GM21619 (cell line): ENCODE measurements at regions not wholly inside any gene's neighbourhood (a gene's known extent, or its start where the extent isn't known, plus 50 kb on each side); places are given as distances from the start of the nearest gene placed in this dataset.

ENCODE experiments used
- ATAC-seq: cut with Tn5 transposase; IDR thresholded peaks from one replicate; pipeline ENCODE4 v1.9.1; 2021; ENCODE audit not compliant: unreplicated experiment

DNA sequence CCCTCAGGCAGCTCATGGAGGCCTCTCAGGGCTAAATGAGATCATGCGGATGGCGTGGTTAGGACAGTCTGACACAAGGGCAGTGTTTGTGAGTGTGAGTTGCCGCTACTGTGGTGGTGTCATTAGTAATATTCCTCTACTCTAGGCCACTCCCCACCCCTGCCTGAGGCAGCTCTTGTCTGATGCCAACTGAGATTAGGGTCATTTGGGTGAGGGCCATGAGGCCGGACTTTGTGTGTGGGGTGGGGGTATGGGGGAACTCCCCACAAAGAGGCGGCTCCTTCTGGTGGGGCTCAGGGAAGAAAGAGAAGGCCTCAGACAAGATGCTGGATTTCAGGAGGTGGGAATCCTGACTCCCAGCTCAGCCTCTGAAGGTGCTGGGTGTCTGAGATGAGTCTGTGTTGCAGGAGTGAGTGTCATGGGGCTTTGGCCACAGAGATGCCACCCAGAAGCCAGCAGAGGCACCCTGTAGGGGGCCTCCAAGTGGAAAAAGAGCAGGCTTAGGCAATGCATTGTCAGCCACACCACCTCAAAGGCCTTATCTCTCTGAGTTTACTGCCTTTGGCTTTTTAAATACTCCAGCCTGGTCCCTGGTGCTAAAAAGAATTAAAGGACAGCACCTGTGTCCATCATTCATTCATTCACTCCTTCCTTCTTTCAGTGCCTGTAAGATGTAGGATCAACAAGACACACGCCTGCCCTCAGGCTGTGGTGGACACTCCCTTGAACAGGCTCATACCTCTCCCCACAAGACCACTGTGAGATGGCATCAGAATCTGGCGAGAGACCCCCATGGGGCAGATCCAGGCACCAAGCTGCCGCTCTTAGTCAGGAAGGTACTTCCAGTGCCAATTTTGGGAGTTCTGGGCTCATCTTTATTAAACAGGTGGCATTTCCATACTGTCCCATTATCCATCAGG is 175.2 kb downstream of the MRPL14 start:
- ATAC-seq, result no peak

DNA sequence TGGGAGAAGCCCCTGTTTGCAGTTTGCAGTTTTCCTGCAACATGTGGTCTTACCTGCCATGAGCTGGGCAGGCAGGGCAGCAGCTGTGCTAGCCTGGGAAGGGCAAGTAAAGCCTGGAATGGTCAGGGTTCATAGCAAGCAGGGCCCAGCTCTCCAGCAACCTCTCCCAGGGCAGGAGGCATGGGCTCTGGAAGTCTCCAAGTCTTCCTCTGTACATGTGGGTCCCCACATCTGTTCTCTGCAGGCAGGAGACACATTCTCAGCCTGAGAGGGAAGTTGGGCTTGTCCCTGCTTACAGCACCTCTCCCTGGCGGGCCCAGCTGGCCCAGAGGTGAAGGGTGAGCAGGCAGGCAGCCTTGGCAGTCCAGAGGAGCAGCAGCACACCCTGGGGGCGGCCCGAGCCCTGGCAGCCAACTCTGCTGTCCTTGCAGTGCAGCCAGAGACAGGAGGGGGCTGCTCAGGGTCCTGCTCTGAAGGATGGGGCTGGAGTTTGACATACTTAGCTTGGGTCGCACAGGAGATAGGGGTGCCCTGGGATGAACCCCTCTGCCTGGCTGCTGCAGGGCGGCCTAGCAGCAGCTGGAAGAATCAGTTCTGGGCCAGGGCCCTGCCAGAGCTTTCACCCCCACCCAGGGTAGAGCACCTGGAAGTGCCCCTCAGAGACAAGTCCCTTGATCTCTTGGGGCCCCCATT is 176.0 kb downstream of the MRPL14 start:
- ATAC-seq, result no peak

DNA sequence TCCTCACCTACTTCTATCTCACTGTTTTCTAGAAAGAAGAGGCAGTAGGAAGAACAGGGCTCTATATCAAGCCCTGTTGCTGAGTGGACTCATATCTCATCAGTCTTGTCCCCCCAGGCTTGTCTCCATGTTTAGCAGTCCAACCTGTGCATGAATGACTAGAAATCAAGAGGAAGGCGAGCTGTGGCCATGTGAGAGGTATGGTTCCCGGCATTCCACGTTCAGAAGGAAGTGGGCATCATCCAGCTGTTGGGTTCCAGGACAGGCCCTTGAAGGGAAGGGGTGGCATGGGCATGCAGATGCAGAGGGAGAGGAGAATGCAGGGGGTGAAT is 176.6 kb downstream of the MRPL14 start:
- ATAC-seq, result no peak

DNA sequence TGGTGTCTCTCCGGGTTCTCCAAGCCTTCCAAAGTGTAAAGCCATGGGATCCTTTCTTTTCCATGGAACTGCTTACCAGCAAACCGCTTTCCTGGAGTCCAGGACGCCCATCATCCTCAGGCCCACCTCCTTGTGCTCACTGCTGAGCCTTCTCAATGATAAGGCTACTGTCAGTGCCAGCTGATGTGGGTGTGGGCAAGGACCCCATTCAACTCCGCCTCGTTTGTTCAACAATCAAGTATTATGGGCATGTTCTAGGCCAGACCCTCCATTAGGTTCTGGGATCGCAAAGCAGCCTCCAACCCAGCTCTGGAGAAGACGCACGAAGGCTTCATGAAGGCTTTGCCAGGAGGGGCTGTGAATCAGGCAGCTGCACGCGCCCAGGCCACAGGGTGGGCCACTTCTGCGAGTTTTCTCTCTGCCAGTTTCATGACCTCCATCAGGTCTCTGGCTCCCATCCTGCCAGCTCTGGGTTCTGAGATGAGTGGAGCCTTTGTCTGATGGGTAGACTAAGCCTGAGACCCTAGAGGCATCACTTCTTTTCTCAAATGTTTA is 177.1 kb downstream of the MRPL14 start:
- no peak for ATAC-seq

DNA sequence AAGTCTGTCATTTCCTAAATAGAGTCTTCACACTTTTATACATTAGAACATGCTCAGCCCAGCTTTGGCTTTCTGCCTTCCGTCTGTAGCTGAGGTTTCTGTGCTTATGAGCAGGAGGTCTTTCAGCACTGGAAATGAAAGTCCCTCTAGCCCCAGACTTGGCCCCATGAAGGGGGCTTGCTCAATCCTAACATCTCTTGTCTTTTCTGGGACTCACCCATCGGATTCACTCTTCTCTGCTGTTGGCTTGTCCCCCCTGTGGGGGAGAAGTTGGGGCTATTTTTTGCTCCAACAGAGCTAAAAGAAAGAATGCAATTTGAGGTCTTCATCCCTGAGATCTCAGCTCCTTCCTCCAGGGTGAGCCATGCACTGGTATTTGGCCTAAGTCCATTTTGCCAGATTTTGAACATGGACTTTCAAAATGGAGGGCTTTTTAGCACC is 177.7 kb downstream of the MRPL14 start:
- ATAC-seq, result no peak

DNA sequence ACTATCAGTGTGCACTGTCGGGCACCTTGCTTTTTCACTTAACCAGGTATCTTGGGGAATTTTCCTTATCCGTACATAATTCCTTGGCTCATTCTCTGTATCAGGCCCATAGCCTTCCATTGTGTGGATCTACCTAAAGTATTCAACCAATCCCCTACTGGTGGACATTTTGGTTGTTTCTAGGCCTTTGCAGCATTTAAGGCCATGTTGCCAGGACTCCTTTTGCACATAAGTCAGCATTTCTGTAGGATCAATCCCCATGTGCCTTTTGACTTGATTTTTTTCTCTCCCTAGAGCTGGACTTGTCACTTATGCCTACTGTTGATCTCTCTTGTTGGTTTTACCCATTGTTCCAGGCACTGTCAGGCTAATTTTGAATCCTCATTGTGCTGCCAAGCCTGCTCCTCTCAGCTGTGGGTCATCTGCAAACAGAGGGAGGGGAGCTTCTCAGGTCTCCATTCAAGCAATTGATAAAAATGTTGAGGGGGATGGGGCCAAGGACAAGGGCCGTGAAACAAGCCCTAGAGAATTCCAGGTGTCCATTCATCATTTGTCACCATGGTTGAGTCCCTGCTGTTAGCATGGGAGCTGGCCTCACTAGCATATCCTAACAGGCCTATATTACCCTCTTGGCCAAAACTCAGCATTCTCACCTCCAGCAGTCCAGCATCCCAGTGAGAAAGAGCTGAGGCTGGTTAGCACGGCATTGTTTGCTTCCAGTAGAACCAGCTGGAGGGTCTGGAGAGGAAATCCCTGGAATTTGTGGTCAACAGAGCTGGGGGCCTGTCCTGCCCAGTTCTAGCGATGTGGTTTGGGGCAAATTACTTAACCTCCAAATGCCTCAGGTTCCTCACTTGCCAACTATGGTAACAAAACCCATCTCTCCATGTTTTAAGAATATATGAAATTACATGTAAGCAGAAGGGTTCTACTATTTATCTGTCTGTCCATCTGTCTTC is 178.4 kb downstream of the MRPL14 start:
- no peak for ATAC-seq

DNA sequence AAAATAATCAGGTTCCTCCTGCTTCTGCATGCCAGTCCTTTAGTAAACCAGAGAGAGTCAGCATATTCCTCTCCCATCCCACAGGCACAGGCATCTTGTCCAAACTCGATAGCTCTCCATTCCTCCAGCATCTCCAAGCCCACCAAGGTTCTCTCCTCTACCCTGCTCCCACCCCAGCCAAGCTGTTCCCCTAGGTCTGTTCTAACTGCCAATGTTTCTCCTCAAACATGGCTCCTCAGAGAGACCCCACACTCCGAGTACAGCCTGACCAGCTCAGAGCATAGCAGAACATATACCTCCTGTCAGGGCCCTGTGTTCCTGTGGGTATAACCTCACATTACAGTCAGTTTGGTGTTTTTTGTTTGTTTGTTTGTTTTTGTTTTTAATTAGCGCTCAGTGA is 177.8 kb downstream of the VEGFA start:
- ATAC-seq, result no peak

DNA sequence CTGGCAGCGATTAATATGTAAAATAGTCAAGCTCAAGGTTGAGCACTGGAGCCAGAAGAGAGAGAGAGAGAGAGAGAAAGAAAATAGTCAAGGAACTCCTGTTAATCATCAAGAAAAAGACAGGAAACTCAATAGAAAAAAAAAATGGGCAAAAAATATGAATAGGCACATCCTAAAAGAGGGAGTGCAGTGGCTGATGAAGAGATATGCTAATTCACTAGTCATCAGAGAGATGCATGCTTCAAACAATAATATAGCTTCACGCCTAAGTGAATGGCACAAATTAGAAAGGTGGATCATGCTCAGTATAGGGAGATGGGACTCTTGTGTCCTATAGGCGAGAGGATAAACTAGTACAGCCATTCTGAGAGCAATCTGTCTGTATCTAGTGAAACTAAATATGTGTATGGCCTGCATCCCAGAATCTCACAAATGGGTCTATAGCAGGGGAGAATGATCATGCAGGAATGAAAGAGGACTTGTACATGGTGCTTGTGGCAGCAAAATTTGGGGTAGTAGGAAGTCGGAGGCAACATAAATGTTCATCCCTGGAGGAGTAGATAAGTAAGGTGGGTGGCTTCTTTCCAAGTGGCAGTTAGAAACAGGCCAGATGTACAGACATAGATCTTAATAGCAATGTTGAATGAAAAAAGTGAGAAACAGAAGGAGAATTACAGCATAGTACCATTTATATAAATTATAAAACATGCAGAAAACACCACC is 176.8 kb downstream of the VEGFA start:
- ATAC-seq, result no peak

DNA sequence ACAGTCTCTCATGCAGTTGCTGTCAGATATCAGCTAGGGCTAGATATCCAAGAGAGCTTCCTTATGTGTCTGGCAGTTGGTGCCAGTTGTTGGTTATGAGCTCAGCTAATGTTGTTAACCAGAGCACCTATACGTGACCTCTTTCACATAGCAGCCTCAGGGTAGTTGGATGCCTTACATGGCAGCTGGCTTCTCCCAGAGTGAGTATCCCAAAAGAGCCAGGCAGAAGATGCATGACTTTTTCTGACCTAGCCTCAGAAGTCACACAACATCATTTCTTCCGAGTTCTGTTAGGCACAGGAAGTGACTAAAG is 175.7 kb downstream of the VEGFA start:
- no peak for ATAC-seq

DNA sequence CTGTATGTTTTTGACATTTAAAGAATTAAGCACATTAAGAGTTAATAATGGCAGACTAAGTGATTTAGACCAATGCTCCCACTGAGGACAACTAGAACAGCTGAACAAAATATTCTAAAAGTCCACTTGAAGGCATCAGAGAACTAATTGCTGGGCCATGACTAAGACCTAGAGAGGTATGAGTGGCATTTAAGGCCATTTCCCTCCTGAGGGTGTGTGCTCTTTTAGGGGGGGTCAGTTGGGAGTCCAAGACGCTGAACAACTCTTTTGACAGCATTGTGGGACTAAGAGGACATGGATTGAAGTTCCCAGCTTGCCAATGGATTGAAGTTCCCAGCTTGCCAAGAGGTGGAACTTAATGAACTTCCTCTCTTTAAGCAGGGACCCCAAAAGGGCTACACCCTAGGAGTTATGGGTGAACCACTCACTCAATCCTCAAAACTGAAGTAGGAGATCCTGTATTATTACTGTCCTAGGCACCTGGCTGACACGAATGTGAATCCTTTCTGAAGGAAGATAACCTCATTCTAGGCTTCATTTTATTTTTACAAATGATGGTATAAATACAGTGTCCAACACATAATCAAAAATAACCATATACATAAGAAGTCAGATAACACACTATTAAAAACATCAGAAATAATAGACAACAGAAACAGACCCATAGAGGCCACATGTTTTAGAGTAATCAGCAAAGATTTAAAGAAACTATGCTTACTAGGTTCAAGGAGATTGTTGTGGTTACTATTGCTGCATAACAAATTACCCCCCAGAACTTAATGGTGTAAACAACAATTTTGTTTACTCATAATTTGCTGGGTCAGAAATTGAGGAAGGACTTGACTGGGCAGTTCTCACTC is 175.1 kb downstream of the VEGFA start:
- no peak for ATAC-seq

DNA sequence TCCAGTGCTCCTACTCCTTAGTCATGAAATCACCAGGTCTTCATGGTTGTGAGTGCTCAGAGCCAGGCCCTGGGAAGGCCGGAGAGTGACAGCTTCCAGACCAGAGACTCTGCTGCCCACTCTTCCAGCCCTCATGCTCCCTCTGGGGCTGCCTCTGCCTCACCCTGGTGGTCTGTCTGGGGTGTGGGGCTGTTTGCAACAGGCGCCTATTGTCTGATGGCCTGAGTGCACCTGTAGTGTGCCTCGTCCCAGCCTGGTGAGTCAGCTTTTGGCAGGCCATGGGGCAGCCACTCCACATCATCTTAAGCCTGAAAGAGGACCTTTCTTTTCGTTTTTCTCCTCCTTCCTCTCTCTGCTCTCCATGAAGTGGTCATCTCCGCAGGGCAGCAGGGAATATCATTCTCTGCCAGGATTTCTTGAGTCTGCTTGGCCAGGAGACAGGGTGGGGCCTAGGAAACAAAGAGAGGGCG is 173.8 kb downstream of the VEGFA start:
- no peak for ATAC-seq

DNA sequence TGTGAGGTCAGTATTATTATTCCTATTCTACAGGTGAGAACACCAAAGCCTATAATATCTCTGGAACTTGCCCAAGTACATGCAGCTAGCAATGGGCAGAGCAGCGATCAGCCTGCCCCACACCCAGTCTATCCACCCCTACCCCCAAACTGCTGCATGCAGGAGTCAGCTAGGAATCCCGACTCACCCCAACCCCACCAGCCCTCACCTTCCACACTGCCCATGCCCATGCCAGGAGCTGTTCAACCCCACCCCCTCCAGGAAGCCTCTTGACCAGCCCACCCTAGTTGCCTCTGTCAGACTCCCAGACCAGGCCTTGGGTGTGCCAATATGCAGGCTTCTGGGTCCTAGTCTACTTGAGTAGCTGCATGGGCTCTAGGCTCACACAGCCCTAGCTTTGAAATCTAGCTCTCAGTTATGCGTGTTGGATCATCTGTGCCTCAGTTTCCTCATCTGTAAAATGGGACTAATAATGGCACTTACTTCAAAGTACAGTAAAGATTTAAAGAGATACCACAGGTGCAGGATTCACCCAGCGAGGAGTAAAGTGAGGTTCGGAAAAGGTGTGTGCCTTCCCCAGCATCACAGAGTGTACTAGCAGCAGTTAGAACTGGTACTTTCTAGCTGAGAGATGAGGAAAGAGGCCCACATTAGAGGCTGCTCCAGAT is 173.2 kb downstream of the VEGFA start:
- ATAC-seq, result no peak

DNA sequence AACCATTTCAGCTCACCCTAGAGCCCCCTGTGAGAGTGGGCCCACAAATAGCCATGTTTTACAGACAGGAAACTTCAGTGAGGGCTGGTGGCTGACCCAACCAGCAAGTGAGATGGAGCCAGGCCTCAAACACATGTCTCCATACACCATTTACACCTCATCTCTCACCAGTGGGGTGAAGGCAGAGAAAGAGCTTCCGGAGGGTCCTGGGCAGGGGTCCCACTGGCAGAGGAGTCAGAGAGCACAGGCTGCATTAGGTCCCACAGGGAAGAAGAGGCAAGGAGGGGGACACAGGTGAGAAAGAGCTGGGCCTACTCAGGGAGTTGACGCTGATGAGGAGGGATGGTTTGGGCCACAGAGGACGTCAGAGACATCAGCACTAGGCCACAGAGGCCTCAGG is 172.6 kb downstream of the VEGFA start:
- ATAC-seq, result no peak

DNA sequence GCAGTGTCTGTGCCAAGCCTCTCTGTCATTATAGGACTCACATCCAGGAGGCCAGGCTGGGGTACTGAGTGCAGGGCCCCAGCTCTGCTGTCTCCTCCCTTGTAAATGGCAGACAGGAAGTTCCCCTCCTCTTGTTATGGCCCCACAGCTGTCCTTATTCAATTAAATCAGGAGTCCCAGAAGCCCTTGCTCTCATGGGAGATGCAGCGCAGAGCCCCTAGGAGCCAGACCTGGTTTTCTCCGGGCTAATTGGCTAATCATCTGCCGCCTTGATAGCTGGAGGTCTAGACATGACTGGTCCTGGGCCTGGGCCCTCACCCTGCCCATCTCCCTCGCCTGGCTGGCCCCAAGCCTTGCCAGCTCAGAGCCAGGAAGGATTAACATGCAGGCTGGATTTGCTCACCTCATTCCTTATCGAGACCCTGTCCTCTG is 172.0 kb downstream of the VEGFA start:
- ATAC-seq, result no peak

DNA sequence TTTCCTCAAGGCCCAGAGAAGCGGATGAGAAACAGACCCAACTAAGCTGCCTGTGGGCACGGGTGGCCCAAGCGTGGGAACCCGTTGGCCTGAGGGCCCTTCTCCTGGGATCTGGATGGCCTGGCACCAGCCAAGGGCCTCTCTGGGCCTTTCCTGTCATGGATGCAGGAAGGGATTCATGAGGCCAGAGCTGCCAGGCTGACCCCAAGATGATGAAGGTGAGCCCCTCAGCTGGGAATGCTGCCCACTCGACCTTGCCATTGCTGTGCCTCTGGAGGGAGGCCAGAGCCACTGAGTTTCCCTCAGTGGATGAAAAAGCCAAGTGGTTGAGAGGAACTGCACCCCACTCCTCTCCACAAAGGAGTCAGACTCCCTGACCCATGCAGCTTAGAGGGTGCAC is 171.2 kb downstream of the VEGFA start:
- no peak for ATAC-seq

DNA sequence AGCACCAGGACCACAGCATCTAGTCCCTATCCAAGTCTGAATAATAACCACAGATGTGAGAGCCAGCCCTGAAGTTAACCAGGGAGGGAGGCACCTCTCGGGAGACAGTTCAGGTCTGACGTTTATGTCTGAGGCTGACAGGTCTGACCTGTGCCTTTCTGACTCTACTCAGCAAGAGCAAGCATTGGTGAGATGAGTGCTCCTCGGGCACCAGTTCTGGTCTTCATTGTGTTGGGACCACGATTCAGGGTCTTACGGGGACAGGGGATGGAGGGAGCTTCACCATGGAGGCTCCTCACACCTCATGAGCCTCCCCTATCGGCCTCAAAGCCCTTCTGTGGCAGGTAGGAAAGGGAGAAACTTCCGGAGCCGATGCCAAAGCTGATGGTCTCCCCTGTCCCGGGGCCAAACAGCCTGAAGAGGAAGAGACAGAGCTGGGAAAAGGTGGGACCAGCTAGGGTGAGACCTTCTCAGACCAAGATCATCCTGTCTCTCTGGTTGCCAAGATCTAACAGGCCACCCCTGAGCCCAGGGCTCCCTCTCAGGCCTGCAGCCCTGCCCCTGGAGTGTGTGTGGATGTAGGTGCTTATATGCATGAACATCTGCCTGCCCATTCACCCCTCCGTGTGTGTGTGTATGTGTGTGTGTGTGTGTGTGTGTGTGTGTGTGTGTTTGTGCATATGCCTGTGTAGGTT is 170.5 kb downstream of the VEGFA start:
- ATAC-seq, result no peak

DNA sequence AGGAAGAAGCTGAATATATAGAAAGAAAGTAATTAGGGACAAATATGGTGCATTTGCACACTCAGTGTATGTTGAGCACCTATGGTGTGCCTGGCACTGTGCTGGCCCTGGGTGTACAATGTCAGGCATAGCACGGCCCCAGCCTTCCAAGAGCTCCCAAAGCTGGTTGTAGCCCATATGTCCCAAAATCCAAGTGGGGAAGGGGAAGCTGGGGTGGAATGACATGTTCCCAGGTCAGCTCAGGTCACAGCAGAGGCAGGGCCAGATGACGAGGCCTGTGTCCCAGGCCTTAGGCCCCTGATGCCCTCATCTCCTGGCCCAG is 170.0 kb downstream of the VEGFA start:
- no peak for ATAC-seq

DNA sequence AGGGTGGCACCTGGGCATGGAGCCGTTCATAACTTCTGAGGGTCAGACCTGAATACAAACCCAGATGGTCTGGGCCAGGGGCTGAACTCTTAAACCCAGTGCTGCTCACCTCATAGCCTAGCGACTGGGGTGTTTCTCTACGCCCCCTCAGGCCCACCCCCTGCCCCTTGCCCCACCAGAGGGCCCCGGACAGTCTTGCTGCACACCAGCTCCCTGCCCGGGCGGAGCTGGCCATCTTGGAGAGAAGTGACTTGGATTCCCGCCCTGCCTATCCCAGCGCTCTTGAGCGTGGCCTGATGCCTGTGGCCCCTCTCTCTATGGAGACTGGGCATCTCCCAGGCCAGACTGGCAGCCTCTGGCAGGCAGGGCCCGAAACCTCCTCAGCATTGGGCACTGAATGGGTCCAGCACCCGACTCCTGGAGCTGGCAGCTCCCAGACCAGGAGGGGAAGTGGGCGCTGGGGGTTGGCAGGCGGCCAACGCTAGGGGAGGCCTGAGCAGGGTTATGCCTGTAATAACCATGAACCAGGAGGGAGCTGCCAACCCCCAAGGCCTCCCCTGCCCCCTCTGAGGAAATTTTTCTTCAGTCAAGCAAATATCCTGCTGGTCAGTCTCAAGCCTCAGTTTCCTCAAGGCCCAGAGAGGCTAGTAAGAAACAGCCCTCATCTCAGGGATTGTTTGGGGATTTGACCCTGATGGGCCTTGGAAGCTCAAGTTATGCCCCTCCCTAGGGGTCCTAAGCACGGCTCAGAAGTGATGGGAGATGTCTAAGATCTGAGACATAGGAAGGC is 169.5 kb downstream of the VEGFA start:
- ATAC-seq, result no peak
